ENCODE measurements at regions not wholly inside any gene's neighbourhood (a gene's known extent, or its start where the extent isn't known, plus 50 kb on each side); places are given as distances from the start of the nearest gene placed in this dataset.

- TF ChIP-seq, protein P1, sequence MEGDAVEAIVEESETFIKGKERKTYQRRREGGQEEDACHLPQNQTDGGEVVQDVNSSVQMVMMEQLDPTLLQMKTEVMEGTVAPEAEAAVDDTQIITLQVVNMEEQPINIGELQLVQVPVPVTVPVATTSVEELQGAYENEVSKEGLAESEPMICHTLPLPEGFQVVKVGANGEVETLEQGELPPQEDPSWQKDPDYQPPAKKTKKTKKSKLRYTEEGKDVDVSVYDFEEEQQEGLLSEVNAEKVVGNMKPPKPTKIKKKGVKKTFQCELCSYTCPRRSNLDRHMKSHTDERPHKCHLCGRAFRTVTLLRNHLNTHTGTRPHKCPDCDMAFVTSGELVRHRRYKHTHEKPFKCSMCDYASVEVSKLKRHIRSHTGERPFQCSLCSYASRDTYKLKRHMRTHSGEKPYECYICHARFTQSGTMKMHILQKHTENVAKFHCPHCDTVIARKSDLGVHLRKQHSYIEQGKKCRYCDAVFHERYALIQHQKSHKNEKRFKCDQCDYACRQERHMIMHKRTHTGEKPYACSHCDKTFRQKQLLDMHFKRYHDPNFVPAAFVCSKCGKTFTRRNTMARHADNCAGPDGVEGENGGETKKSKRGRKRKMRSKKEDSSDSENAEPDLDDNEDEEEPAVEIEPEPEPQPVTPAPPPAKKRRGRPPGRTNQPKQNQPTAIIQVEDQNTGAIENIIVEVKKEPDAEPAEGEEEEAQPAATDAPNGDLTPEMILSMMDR (conservative IDR thresholded peaks at IDR 0.05; ENCODE audit: low read depth, low read length), result no peak
- TF ChIP-seq EZH2 (IDR thresholded peaks at IDR 0.05; ENCODE audit: borderline replicate concordance, low read depth, low read length, poor library complexity, severe bottlenecking), result no peak
Observed at GRCh38 chr5:133709209-133709725, 96.9 kb upstream of the FSTL4 start.
